DOHH2 (cell line): ENCODE measurements at regions not wholly inside any gene's neighbourhood (a gene's known extent, or its start where the extent isn't known, plus 50 kb on each side); places are given as distances from the start of the nearest gene placed in this dataset.
"Not testable (repeated sequence)": the region's sequence is repeated elsewhere in the genome, so short reads cannot be mapped to it uniquely, and the experiment has no call there.

Source experiments
- EZH2phosphoT487 ChIP-seq: fragments of 200-600 bp; sonication (generic); IDR thresholded peaks from 2 replicates; pipeline ENCODE4 v1.6.1; 2017; ENCODE audit warnings: borderline replicate concordance, mild to moderate bottlenecking, antibody characterized with exemption, low read length, moderate library complexity, mixed read lengths
- TF ChIP-seq, protein P1 (sequence below): fragments of 200-600 bp; sonication (generic); IDR thresholded peaks from one replicate; pipeline ENCODE4 v1.5.1; 2014; ENCODE audit warnings: antibody characterized with exemption, mild to moderate bottlenecking, low read depth, low read length; ENCODE audit not compliant: poor library complexity, severe bottlenecking

GRCh38 chr4:131883181-131883580 is 1265.9 kb upstream of the PCDH10 start:
- TF ChIP-seq, protein P1, sequence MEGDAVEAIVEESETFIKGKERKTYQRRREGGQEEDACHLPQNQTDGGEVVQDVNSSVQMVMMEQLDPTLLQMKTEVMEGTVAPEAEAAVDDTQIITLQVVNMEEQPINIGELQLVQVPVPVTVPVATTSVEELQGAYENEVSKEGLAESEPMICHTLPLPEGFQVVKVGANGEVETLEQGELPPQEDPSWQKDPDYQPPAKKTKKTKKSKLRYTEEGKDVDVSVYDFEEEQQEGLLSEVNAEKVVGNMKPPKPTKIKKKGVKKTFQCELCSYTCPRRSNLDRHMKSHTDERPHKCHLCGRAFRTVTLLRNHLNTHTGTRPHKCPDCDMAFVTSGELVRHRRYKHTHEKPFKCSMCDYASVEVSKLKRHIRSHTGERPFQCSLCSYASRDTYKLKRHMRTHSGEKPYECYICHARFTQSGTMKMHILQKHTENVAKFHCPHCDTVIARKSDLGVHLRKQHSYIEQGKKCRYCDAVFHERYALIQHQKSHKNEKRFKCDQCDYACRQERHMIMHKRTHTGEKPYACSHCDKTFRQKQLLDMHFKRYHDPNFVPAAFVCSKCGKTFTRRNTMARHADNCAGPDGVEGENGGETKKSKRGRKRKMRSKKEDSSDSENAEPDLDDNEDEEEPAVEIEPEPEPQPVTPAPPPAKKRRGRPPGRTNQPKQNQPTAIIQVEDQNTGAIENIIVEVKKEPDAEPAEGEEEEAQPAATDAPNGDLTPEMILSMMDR: not testable (repeated sequence)
- TF ChIP-seq EZH2phosphoT487: not testable (repeated sequence)
